MCF 10A (cell line): ENCODE measurements at regions not wholly inside any gene's neighbourhood (a gene's known extent, or its start where the extent isn't known, plus 50 kb on each side); places are given as distances from the start of the nearest gene placed in this dataset.
A peak's percentile ranks its signal among the peaks of the same experiment; 100 is the strongest.

Experiments
- BruUV-seq: library from RNA; stranded (reverse); fragments of 400-500 nt; replicated peaks from 2 replicates; lab custom pipeline; 2021; lab: Mats Ljungman, UMichigan
- CTCF ChIA-PET: fragments of 300-600 bp; sonication (Branson Sonifier 250); formaldehyde crosslinking; extraction: SDS; loops from one replicate; lab custom pipeline; 2021; ENCODE audit warnings: antibody characterized with exemption, inconsistent platforms; lab: Yijun Ruan, JAX
- POLR2A ChIA-PET: fragments of 300-600, 350-650 bp; sonication (Branson Sonifier 250); formaldehyde crosslinking; extraction: SDS; loops from one replicate; lab custom pipeline; 2020; ENCODE audit warnings: antibody characterized with exemption, inconsistent platforms; lab: Yijun Ruan, JAX
- DNase-seq: peaks from one replicate; pipeline ENCODE4 v3.0.0-alpha.2; 2018; ENCODE audit not compliant: unreplicated experiment
- H3K27ac Mint-ChIP-seq: one replicate; pipeline ENCODE4 v1.8.0; 2022; ENCODE audit warnings: mild to moderate bottlenecking, low read depth, mixed read lengths; ENCODE audit not compliant: unreplicated experiment
- H3K27me3 Mint-ChIP-seq: one replicate; pipeline ENCODE4 v1.8.0; 2022; ENCODE audit warnings: mixed read lengths; ENCODE audit not compliant: insufficient read depth, unreplicated experiment
- H3K36me3 Mint-ChIP-seq: one replicate; pipeline ENCODE4 v1.8.0; 2022; ENCODE audit warnings: mild to moderate bottlenecking, moderate library complexity, mixed read lengths; ENCODE audit not compliant: insufficient read depth, unreplicated experiment
- H3K4me1 Mint-ChIP-seq: one replicate; pipeline ENCODE4 v1.8.0; 2022; ENCODE audit warnings: mixed read lengths; ENCODE audit not compliant: insufficient read depth, unreplicated experiment
- H3K4me3 Mint-ChIP-seq: one replicate; pipeline ENCODE4 v1.8.0; 2022; ENCODE audit warnings: mild to moderate bottlenecking, moderate library complexity, mixed read lengths; ENCODE audit not compliant: unreplicated experiment
- H3K9me3 Mint-ChIP-seq: one replicate; pipeline ENCODE4 v1.8.0; 2022; ENCODE audit warnings: mixed read lengths; ENCODE audit not compliant: unreplicated experiment
- CTCF ChIP-seq: fragments of 200-600 bp; IDR thresholded peaks from one replicate; pipeline ENCODE4 v1.8.0; 2022; ENCODE audit warnings: antibody characterized with exemption, mild to moderate bottlenecking; ENCODE audit not compliant: unreplicated experiment
- intact Hi-C: fragments of 100-400 bp; cut with micrococcal nuclease; formaldehyde crosslinking; loops from 2 replicates; pipeline ENCODE4 v1.14.1; 2022

DNA sequence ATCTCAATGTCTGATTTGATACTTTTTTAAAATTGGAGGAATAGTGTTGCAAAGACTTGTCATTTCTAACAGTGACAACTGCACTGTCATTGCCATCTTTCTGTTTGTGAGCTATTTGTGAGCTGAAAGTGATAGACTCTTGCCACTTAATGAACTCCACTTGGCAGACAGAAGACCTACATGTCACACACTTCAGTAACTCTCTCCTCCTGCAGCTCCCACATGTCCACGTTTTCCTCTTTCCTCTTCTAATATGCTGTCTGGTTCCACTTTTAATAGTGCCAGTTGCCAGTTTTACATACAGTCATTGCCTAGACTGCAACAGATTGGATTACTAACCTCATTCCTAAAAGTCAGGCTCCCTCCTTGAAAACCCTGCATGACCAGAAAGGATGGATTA lies 121.5 kb downstream of the CAPZA3 start:
- H3K9me3 Mint-ChIP-seq: no peaks in the 10 kb centered on the region
- H3K27me3 Mint-ChIP-seq: no peaks in the 10 kb centered on the region
- no peak overlapping the region for H3K27ac Mint-ChIP-seq
- intact Hi-C loops: loop anchor here (5.0 kb wide), 1 partner anchor 607 kb away; no protein-coding TSS in a partner anchor
- no peak for DNase-seq
- H3K4me1 Mint-ChIP-seq: peaks cover 5% of the 10 kb centered on the region
- no peaks in the 10 kb centered on the region for H3K36me3 Mint-ChIP-seq
- no peak overlapping the region for H3K4me3 Mint-ChIP-seq
- no peak for TF ChIP-seq CTCF
- POLR2A ChIA-PET: interaction anchor here (1.4 kb wide), 1 partner anchor 271 kb away, joined by 3 read pairs; no protein-coding TSS in a partner anchor
- CTCF ChIA-PET: interaction anchor here (0.6 to 5.2 kb wide), 5 partner anchors 272 to 430 kb away, joined by 3 to 35 read pairs (median 4); no protein-coding TSS in a partner anchor
- no TSS peak for BruUV-seq

DNA sequence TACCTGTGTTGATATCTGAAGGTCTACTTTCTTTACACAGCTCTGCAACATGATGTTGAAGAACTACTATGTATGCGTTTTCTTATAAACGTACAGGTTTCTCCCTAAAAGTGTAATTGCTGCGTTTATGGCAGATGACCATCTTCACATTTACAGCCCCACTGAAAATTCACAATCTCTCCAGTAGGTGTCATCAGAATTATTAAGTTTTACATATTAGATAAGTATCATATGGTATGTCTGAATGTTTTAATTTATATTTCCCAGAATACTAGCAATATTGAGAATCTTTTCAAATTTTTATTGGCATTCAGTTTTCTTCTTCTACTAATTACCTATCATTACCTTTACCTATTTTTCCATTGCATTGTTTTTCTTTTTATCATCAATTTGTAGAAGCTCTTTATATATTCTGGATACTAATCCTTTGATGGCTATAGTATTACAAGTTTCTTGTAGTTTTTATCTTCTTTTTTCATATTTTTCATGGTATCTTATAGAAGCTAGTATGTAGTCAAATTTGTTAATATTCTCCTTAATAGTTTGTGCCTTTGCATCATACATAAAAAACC lies 123.5 kb downstream of the CAPZA3 start:
- BruUV-seq: no TSS peak
- Mint-ChIP-seq H3K4me1 (peaks cover 15% of the 10 kb centered on the region), H3K27me3 (no peaks in the 10 kb centered on the region), H3K27ac (no peak overlapping the region), H3K9me3 (no peaks in the 10 kb centered on the region), H3K4me3 (no peak overlapping the region), H3K36me3 (no peaks in the 10 kb centered on the region)
- POLR2A ChIA-PET: interaction anchor here (0.6 to 1.0 kb wide), 4 partner anchors 12 to 609 kb away, joined by 3 to 4 read pairs (median 3); no protein-coding TSS in a partner anchor
- CTCF ChIA-PET: interaction anchor here (0.5 to 5.2 kb wide), 17 partner anchors 10 to 433 kb away, joined by 3 to 35 read pairs (median 4); no protein-coding TSS in a partner anchor
- peak; percentile 64 for DNase-seq
- peak; percentile 78 for TF ChIP-seq CTCF
- intact Hi-C loops: loop anchor here (1.0 to 5.0 kb wide), 4 partner anchors 270 to 429 kb away; no protein-coding TSS in a partner anchor

DNA sequence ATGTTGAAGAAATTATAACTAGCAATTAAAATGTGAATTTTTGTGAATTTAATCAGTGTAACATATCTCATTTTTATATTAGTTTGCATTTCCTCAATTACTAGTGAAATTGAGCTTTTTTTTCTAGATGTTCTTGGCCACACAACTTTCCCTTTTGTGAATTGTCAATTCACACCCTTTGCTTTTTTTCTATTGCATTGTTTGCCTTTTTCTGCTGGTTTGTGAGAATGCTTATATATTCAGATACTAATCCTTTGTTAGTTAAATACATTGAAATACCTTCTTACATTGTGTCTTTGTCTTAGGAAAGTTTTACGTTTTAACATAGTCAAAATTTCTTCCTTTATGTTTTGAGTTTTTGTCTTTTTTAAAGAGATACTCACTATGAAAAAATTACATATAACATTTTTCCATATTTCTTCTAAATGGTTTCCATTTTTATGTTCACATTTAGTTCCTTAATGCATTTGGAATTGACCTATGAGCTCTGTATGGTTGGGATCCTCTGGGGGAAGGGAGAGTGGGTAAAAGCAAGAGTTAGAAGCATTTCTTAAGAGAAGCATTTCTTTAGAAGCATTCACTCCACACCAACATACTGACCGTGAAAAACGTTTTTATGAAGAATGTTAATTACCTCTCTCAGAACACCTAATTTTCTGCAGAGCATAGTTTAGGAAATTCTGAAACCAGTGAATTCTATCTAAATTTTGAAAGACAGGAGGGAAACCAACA lies 126.0 kb downstream of the CAPZA3 start:
- TF ChIP-seq CTCF: no peak
- CTCF ChIA-PET: interaction anchor here (1.2 kb wide), 2 partner anchors 267 to 324 kb away, joined by 3 to 4 read pairs; no protein-coding TSS in a partner anchor
- no peak overlapping the region for H3K27ac Mint-ChIP-seq
- POLR2A ChIA-PET: interaction anchor here (1.4 to 1.6 kb wide), 2 partner anchors 264 to 265 kb away, joined by 3 to 4 read pairs; partner anchors contain the start of gene PLEKHA5
- intact Hi-C loops: loop anchor here (5.0 kb wide), 1 partner anchor 432 kb away; no protein-coding TSS in a partner anchor
- H3K27me3 Mint-ChIP-seq: no peaks in the 10 kb centered on the region
- H3K4me1 Mint-ChIP-seq: peaks cover 15% of the 10 kb centered on the region
- BruUV-seq: no TSS peak
- H3K4me3 Mint-ChIP-seq: no peak overlapping the region
- no peak for DNase-seq
- H3K36me3 Mint-ChIP-seq: no peaks in the 10 kb centered on the region
- H3K9me3 Mint-ChIP-seq: no peaks in the 10 kb centered on the region
